K562 (cell line): ENCODE measurements at regions not wholly inside any gene's neighbourhood (a gene's known extent, or its start where the extent isn't known, plus 50 kb on each side); places are given as distances from the start of the nearest gene placed in this dataset.

Experiments
- CBX2 ChIP-seq: fragments of 200-600 bp; sonication (generic); IDR thresholded peaks from one replicate; pipeline ENCODE4 v1.6.1; 2012; ENCODE audit warnings: mild to moderate bottlenecking, low read length, inconsistent platforms; ENCODE audit not compliant: insufficient read depth, poor library complexity, severe bottlenecking
- DPF2 ChIP-seq: fragments of 450-650 bp; IDR thresholded peaks from 2 replicates; pipeline ENCODE4 v1.6.1; 2016
- MAX ChIP-seq: sonication (generic); formaldehyde crosslinking; IDR thresholded peaks from 2 replicates; pipeline ENCODE4 v1.9.0; 2022; ENCODE audit warnings: mild to moderate bottlenecking, missing genetic modification reagents
- POLR2AphosphoS5 ChIP-seq: IDR thresholded peaks from 2 replicates; pipeline ENCODE4 v1.6.1; 2011; ENCODE audit warnings: mild to moderate bottlenecking, low read depth, low read length, moderate library complexity; ENCODE audit not compliant: control insufficient read depth, insufficient read depth
- SRSF1 ChIP-seq: fragments of 200-400 bp; formaldehyde crosslinking; IDR thresholded peaks from 2 replicates; pipeline ENCODE4 v1.6.1; 2017; ENCODE audit warnings: mild to moderate bottlenecking, low read depth, low read length, moderate library complexity
- YY1 ChIP-seq, 3 experiments: IDR thresholded peaks; 2 replicates each; pipeline ENCODE4 v1.6.1; 2011; ENCODE audit warnings: low read length in 2 of 3, mild to moderate bottlenecking in 2 of 3, moderate library complexity in 2 of 3, borderline replicate concordance in 1 of 3, control low read depth in 1 of 3, low read depth in 1 of 3; ENCODE audit not compliant: insufficient read depth in 3 of 3, insufficient replicate concordance in 2 of 3, control insufficient read depth in 1 of 3, insufficient read length in 1 of 3; ENCODE audit errors: extremely low read depth in 1 of 3
- ZNF121 ChIP-seq: sonication (generic); formaldehyde crosslinking; conservative IDR thresholded peaks from 2 replicates; pipeline ENCODE4 v1.8.0; 2022; ENCODE audit warnings: missing genetic modification reagents
- TF ChIP-seq, protein P1 (sequence below): sonication (generic); formaldehyde crosslinking; IDR thresholded peaks from 2 replicates; pipeline ENCODE4 v1.8.0; 2023; ENCODE audit warnings: mild to moderate bottlenecking, missing genetic modification reagents
- TF ChIP-seq, protein P2 (sequence below), 3 experiments: IDR thresholded peaks in 2 of 3; conservative IDR thresholded peaks in 1 of 3; 2 replicates each; pipeline ENCODE4 v1.5.1; 2011 to 2012; ENCODE audit warnings: low read length in 3 of 3, mild to moderate bottlenecking in 3 of 3, control low read depth in 2 of 3, improper control_type of control experiment in 1 of 3, inconsistent platforms in 1 of 3, low read depth in 1 of 3, mixed read lengths in 1 of 3, moderate library complexity in 1 of 3; ENCODE audit not compliant: insufficient read depth in 2 of 3
- TF ChIP-seq, protein P3 (sequence below): fragments of 200-800 bp; sonication (Bioruptor generic); IDR thresholded peaks from 2 replicates; pipeline ENCODE4 v1.6.1; 2016; ENCODE audit warnings: missing genetic modification characterization, missing compliant biosample characterization

DNA sequence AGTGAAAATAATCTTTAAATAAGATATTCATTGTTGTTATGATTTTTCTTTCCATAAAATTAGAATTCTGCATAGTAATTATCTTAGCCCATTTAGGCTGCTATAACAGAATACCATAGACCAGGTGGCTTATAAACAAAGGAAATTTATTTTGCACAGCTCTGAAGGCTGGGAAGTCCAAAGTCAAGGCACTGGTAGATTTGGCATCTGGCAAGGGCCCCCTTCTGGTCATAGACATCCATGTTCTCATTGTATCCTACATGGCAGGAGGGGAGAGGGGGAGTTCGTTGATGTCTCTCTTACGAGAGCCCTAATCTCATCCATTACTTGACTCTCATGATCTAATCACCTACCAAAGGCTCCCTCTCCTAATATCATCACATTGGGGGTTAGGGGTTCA lies 175.0 kb upstream of the CCN2 start:
- no peak for TF ChIP-seq CBX2
- TF ChIP-seq, protein P1, sequence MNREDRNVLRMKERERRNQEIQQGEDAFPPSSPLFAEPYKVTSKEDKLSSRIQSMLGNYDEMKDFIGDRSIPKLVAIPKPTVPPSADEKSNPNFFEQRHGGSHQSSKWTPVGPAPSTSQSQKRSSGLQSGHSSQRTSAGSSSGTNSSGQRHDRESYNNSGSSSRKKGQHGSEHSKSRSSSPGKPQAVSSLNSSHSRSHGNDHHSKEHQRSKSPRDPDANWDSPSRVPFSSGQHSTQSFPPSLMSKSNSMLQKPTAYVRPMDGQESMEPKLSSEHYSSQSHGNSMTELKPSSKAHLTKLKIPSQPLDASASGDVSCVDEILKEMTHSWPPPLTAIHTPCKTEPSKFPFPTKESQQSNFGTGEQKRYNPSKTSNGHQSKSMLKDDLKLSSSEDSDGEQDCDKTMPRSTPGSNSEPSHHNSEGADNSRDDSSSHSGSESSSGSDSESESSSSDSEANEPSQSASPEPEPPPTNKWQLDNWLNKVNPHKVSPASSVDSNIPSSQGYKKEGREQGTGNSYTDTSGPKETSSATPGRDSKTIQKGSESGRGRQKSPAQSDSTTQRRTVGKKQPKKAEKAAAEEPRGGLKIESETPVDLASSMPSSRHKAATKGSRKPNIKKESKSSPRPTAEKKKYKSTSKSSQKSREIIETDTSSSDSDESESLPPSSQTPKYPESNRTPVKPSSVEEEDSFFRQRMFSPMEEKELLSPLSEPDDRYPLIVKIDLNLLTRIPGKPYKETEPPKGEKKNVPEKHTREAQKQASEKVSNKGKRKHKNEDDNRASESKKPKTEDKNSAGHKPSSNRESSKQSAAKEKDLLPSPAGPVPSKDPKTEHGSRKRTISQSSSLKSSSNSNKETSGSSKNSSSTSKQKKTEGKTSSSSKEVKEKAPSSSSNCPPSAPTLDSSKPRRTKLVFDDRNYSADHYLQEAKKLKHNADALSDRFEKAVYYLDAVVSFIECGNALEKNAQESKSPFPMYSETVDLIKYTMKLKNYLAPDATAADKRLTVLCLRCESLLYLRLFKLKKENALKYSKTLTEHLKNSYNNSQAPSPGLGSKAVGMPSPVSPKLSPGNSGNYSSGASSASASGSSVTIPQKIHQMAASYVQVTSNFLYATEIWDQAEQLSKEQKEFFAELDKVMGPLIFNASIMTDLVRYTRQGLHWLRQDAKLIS (CRISPR knock-in tag) = no peak
- TF ChIP-seq, protein P2, sequence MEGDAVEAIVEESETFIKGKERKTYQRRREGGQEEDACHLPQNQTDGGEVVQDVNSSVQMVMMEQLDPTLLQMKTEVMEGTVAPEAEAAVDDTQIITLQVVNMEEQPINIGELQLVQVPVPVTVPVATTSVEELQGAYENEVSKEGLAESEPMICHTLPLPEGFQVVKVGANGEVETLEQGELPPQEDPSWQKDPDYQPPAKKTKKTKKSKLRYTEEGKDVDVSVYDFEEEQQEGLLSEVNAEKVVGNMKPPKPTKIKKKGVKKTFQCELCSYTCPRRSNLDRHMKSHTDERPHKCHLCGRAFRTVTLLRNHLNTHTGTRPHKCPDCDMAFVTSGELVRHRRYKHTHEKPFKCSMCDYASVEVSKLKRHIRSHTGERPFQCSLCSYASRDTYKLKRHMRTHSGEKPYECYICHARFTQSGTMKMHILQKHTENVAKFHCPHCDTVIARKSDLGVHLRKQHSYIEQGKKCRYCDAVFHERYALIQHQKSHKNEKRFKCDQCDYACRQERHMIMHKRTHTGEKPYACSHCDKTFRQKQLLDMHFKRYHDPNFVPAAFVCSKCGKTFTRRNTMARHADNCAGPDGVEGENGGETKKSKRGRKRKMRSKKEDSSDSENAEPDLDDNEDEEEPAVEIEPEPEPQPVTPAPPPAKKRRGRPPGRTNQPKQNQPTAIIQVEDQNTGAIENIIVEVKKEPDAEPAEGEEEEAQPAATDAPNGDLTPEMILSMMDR (IDR thresholded peaks at IDR 0.05 in 2 of 3, conservative IDR thresholded peaks at IDR 0.05 in 1 of 3; ENCODE audit: insufficient read depth in 2 of 3, low read depth in 1 of 3, low read length in 3 of 3) = no peak
- TF ChIP-seq MAX = no peak
- no peak for TF ChIP-seq ZNF121 (CRISPR knock-in tag)
- no peak for TF ChIP-seq SRSF1
- TF ChIP-seq, protein P3, sequence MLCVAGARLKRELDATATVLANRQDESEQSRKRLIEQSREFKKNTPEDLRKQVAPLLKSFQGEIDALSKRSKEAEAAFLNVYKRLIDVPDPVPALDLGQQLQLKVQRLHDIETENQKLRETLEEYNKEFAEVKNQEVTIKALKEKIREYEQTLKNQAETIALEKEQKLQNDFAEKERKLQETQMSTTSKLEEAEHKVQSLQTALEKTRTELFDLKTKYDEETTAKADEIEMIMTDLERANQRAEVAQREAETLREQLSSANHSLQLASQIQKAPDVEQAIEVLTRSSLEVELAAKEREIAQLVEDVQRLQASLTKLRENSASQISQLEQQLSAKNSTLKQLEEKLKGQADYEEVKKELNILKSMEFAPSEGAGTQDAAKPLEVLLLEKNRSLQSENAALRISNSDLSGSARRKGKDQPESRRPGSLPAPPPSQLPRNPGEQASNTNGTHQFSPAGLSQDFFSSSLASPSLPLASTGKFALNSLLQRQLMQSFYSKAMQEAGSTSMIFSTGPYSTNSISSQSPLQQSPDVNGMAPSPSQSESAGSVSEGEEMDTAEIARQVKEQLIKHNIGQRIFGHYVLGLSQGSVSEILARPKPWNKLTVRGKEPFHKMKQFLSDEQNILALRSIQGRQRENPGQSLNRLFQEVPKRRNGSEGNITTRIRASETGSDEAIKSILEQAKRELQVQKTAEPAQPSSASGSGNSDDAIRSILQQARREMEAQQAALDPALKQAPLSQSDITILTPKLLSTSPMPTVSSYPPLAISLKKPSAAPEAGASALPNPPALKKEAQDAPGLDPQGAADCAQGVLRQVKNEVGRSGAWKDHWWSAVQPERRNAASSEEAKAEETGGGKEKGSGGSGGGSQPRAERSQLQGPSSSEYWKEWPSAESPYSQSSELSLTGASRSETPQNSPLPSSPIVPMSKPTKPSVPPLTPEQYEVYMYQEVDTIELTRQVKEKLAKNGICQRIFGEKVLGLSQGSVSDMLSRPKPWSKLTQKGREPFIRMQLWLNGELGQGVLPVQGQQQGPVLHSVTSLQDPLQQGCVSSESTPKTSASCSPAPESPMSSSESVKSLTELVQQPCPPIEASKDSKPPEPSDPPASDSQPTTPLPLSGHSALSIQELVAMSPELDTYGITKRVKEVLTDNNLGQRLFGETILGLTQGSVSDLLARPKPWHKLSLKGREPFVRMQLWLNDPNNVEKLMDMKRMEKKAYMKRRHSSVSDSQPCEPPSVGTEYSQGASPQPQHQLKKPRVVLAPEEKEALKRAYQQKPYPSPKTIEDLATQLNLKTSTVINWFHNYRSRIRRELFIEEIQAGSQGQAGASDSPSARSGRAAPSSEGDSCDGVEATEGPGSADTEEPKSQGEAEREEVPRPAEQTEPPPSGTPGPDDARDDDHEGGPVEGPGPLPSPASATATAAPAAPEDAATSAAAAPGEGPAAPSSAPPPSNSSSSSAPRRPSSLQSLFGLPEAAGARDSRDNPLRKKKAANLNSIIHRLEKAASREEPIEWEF (CRISPR knock-in tag) = no peak
- no peak for TF ChIP-seq POLR2AphosphoS5
- no peak for TF ChIP-seq DPF2
- TF ChIP-seq YY1 (IDR thresholded peaks at IDR 0.05; ENCODE audit: borderline replicate concordance in 1 of 3, control insufficient read depth in 1 of 3, extremely low read depth in 1 of 3, insufficient read depth in 3 of 3, insufficient read length in 1 of 3, insufficient replicate concordance in 2 of 3, low read depth in 1 of 3, low read length in 2 of 3) = no peak
